Neural crest cell (in vitro differentiated cells): ENCODE measurements at regions not wholly inside any gene's neighbourhood (a gene's known extent, or its start where the extent isn't known, plus 50 kb on each side); places are given as distances from the start of the nearest gene placed in this dataset.

Source experiments
- DNase-seq: peaks from one replicate; pipeline ENCODE4 v3.0.0; 2021; ENCODE audit warnings: low read depth, mixed read lengths, low spot score
- H3K27ac Mint-ChIP-seq: one replicate; pipeline ENCODE4 v1.8.0; 2021; ENCODE audit warnings: mild to moderate bottlenecking, mixed read lengths; ENCODE audit not compliant: unreplicated experiment
- H3K27me3 Mint-ChIP-seq: 2 replicates; pipeline ENCODE4 v1.8.0; 2021; ENCODE audit warnings: low read depth, mild to moderate bottlenecking, mixed read lengths
- H3K36me3 Mint-ChIP-seq: 2 replicates; pipeline ENCODE4 v1.8.0; 2021; ENCODE audit warnings: low read depth, mild to moderate bottlenecking, mixed read lengths
- H3K4me1 Mint-ChIP-seq: 2 replicates; pipeline ENCODE4 v1.8.0; 2021; ENCODE audit warnings: mixed read lengths
- H3K4me3 Mint-ChIP-seq: one replicate; pipeline ENCODE4 v1.8.0; 2021; ENCODE audit warnings: mild to moderate bottlenecking, mixed read lengths
- H3K9me3 Mint-ChIP-seq: 2 replicates; pipeline ENCODE4 v1.8.0; 2021; ENCODE audit warnings: mixed read lengths
- TF ChIP-seq, protein P1 (sequence below): fragments of 200-600 bp; sonication (generic); conservative IDR thresholded peaks from 2 replicates; pipeline ENCODE4 v1.5.0; 2021; ENCODE audit warnings: antibody characterized with exemption, mild to moderate bottlenecking

GRCh38 chr15:63434576-63435186 lies 53.0 kb upstream of the CA12 start:
- Mint-ChIP-seq H3K27ac (peak overlapping the region; percentile 5), H3K4me3 (no peak overlapping the region), H3K36me3 (no peaks in the 10 kb centered on the region), H3K4me1 (peaks cover 6% of the 10 kb centered on the region), H3K27me3 (no peaks in the 10 kb centered on the region), H3K9me3 (no peaks in the 10 kb centered on the region)
- TF ChIP-seq, protein P1, sequence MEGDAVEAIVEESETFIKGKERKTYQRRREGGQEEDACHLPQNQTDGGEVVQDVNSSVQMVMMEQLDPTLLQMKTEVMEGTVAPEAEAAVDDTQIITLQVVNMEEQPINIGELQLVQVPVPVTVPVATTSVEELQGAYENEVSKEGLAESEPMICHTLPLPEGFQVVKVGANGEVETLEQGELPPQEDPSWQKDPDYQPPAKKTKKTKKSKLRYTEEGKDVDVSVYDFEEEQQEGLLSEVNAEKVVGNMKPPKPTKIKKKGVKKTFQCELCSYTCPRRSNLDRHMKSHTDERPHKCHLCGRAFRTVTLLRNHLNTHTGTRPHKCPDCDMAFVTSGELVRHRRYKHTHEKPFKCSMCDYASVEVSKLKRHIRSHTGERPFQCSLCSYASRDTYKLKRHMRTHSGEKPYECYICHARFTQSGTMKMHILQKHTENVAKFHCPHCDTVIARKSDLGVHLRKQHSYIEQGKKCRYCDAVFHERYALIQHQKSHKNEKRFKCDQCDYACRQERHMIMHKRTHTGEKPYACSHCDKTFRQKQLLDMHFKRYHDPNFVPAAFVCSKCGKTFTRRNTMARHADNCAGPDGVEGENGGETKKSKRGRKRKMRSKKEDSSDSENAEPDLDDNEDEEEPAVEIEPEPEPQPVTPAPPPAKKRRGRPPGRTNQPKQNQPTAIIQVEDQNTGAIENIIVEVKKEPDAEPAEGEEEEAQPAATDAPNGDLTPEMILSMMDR: no peak
- no peak for DNase-seq

DNA sequence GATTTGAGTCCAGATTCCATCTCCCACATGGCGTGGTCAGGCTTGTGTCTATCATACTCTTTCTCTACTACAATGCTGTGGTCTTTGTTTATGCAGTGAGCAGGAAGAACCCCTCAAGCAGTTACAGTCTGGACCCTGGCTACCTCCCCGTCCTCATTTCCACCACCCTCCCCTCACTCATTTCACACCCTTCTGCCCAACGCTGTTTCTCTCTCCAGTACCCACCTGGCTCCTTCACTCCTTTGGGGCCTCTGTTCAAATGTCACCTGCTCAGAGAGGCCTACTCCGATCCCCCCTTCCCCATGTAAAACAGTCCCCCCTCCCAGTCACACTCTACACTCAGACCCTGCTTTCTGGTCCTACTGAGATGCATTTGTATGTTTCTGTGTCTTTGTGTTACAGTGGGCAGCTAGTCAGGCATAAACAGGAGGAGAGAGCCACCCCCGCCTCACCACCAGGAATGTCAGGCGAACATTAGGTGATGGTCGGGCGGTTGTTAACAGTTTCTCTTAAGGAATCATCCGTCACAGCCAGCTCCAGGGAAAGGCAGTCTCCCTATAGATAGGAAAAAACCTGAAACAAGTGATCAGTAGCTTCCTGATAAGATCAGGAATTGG lies 53.7 kb upstream of the CA12 start:
- H3K27ac Mint-ChIP-seq: no peak overlapping the region
- TF ChIP-seq, protein P1: no peak
- no peak for DNase-seq
- H3K9me3 Mint-ChIP-seq: no peaks in the 10 kb centered on the region
- H3K27me3 Mint-ChIP-seq: no peaks in the 10 kb centered on the region
- peaks cover 6% of the 10 kb centered on the region for H3K4me1 Mint-ChIP-seq
- no peaks in the 10 kb centered on the region for H3K36me3 Mint-ChIP-seq
- no peak overlapping the region for H3K4me3 Mint-ChIP-seq

DNA sequence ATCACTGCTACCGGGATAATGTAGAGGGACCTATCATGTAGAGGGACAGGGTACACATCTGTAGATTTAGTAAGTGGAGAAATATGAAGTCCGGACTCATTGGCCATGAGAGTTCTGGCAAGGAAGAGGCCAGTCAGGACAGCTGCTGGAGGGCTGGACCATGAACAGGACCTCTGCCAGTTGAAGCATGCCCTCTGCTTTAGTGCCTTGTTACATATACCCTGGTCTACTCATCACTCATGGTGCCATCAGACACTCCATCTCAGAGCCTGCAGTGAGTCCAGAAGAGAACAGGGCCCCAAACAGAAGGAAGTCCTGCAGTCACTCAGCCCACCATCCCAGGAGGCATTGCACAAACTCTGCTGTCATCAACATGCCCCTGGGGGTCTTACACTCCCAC lies 54.7 kb upstream of the CA12 start:
- Mint-ChIP-seq H3K4me1 (peaks cover 6% of the 10 kb centered on the region), H3K9me3 (no peaks in the 10 kb centered on the region), H3K27ac (no peak overlapping the region), H3K36me3 (no peaks in the 10 kb centered on the region), H3K4me3 (no peak overlapping the region), H3K27me3 (no peaks in the 10 kb centered on the region)
- TF ChIP-seq, protein P1: no peak
- no peak for DNase-seq

GRCh38 chr15:63436872-63437375 lies 55.3 kb upstream of the CA12 start:
- H3K27me3 Mint-ChIP-seq: no peaks in the 10 kb centered on the region
- no peak overlapping the region for H3K4me3 Mint-ChIP-seq
- H3K4me1 Mint-ChIP-seq: peaks cover 6% of the 10 kb centered on the region
- DNase-seq: peak; percentile 25
- no peaks in the 10 kb centered on the region for H3K9me3 Mint-ChIP-seq
- TF ChIP-seq, protein P1: no peak
- H3K36me3 Mint-ChIP-seq: no peaks in the 10 kb centered on the region
- peak overlapping the region; percentile 0 for H3K27ac Mint-ChIP-seq

DNA sequence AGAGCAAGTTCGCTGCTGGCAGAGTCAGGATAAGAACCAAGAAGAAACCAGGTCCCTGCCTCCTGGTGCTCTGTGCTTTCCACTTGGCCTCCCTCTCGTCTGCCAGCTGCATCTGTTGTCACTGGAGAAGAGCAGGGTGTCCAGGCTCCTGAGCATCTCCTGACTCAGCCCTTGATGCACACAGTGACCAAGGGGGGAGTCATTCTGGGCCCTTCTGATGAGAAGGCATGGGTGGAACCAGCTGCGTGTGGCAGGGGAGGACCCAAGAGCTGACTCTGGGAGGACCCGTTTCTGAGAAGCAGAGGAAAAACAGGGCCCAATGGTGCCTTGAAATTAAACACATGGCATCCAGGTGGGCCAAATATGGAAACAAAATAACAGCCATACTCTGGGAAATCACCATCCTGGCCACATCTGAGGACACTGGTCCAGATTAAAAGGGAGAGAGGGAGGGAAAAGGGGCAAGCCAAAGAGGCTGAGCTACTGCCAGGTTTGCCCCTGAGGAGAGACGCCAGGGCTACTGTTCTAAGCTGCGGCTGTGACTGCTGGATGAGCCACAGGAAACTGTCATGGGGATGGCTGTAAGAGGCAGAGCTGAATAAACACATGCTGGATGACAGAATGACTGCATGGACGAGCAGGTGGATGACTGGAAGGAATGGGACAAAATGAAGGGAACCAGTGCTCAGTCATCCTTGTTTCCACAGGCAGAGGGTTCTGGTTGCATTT lies 58.1 kb upstream of the CA12 start:
- Mint-ChIP-seq H3K4me3 (no peak overlapping the region), H3K4me1 (peaks cover 6% of the 10 kb centered on the region), H3K27ac (no peak overlapping the region), H3K27me3 (no peaks in the 10 kb centered on the region), H3K9me3 (no peaks in the 10 kb centered on the region), H3K36me3 (no peaks in the 10 kb centered on the region)
- TF ChIP-seq, protein P1: no peak
- DNase-seq: no peak
